ENCODE measurements at regions not wholly inside any gene's neighbourhood (a gene's known extent, or its start where the extent isn't known, plus 50 kb on each side); places are given as distances from the start of the nearest gene placed in this dataset.

GRCh38 chr5:23579566-23579965, 72.2 kb downstream of the PRDM9 start:
- DNase-seq = no peak

- no peak for DNase-seq
Observed at GRCh38 chr5:23583081-23583480, 75.7 kb downstream of the PRDM9 start.

GRCh38 chr5:23588841-23589326, 81.5 kb downstream of the PRDM9 start:
- DNase-seq = no peak

GRCh38 chr5:23591250-23591649, 83.8 kb downstream of the PRDM9 start:
- DNase-seq = no peak

- DNase-seq = no peak
Observed at GRCh38 chr5:23606927-23607326, 99.5 kb downstream of the PRDM9 start.

GRCh38 chr5:23612701-23613100, 105.3 kb downstream of the PRDM9 start:
- DNase-seq = no peak

GRCh38 chr5:23613566-23613965, 106.2 kb downstream of the PRDM9 start:
- DNase-seq = no peak

GRCh38 chr5:23614422-23614821, 107.0 kb downstream of the PRDM9 start:
- DNase-seq = no peak

- DNase-seq = no peak
Observed at GRCh38 chr5:23626961-23627360, 119.6 kb downstream of the PRDM9 start.

- DNase-seq = no peak
Observed at GRCh38 chr5:23627976-23628375, 120.6 kb downstream of the PRDM9 start.

GRCh38 chr5:23629396-23629795, 122.0 kb downstream of the PRDM9 start:
- DNase-seq = no peak

- no peak for DNase-seq
Observed at GRCh38 chr5:23631302-23632045, 124.1 kb downstream of the PRDM9 start.

GRCh38 chr5:23635938-23636337, 128.5 kb downstream of the PRDM9 start:
- DNase-seq = no peak

GRCh38 chr5:23639326-23639725, 131.9 kb downstream of the PRDM9 start:
- no peak for DNase-seq

- DNase-seq = no peak
Observed at GRCh38 chr5:23648656-23649055, 141.2 kb downstream of the PRDM9 start.

GRCh38 chr5:23649594-23649993, 142.2 kb downstream of the PRDM9 start:
- DNase-seq = no peak

- DNase-seq = no peak
Observed at GRCh38 chr5:23655674-23656073, 148.3 kb downstream of the PRDM9 start.

GRCh38 chr5:23675456-23675855, 168.0 kb downstream of the PRDM9 start:
- no peak for DNase-seq

GRCh38 chr5:23677996-23678395, 170.6 kb downstream of the PRDM9 start:
- DNase-seq = no peak

GRCh38 chr5:23684103-23684502, 176.7 kb downstream of the PRDM9 start:
- no peak for DNase-seq

- no peak for DNase-seq
Observed at GRCh38 chr5:23703940-23704855, 196.8 kb downstream of the PRDM9 start.

- no peak for DNase-seq
Observed at GRCh38 chr5:23717486-23717885, 210.1 kb downstream of the PRDM9 start.

GRCh38 chr5:23718564-23718963, 211.2 kb downstream of the PRDM9 start:
- no peak for DNase-seq

GRCh38 chr5:23721336-23721735, 213.9 kb downstream of the PRDM9 start:
- no peak for DNase-seq

All from activated T-cell treated with anti-CD3 and anti-CD28 coated beads, Interleukin-2, amount 50 U/mL, for 1 hour (primary cell).